Testis (tissue), 2 donors: ENCODE measurements at regions not wholly inside any gene's neighbourhood (a gene's known extent, or its start where the extent isn't known, plus 50 kb on each side); places are given as distances from the start of the nearest gene placed in this dataset.

Experiments
- DNase-seq: peaks from one replicate; pipeline ENCODE4 v3.0.0-alpha.2; 2019
- H3K27ac ChIP-seq, 2 donors: fragments of 200-600 bp; sonication (generic); one replicate each; pipeline ENCODE4 v1.5.1; 2019
- H3K27me3 ChIP-seq: fragments of 200-600 bp; sonication (generic); one replicate; pipeline ENCODE4 v1.5.1; 2019
- H3K36me3 ChIP-seq: fragments of 200-600 bp; sonication (generic); one replicate; pipeline ENCODE4 v1.5.1; 2017; ENCODE audit warnings: low read depth; ENCODE audit errors: missing control alignments
- H3K4me1 ChIP-seq: fragments of 200-600 bp; sonication (generic); one replicate; pipeline ENCODE4 v1.5.1; 2019
- H3K4me3 ChIP-seq, 2 donors: fragments of 200-600 bp; sonication (generic); one replicate each; pipeline ENCODE4 v1.5.1; 2017 to 2019
- H3K9me3 ChIP-seq: fragments of 200-600 bp; sonication (generic); one replicate; pipeline ENCODE4 v1.5.1; 2017
- POLR2A ChIP-seq: fragments of 450-650 bp; IDR thresholded peaks from one replicate; pipeline ENCODE4 v1.6.1; 2017; ENCODE audit warnings: antibody characterized with exemption, mild to moderate bottlenecking, moderate library complexity
- WGBS, 2 donors: methylation state at CpG; one replicate each; pipeline ENCODE4 v1.1.5; 2018; 5-methylcytosine and 5-hydroxymethylcytosine counted together
- intact Hi-C: fragments of 100-400 bp; cut with DNase I; formaldehyde crosslinking; loops from one replicate; pipeline ENCODE4 v1.15.1; 2023; ENCODE audit warnings: low total_unique reads
- TF ChIP-seq, protein P1 (sequence below), 3 experiments: fragments of 450-650 bp in 2 of 3; fragments of 200-600 bp in 1 of 3; sonication (generic) in 1 of 3; IDR thresholded peaks; one replicate each; pipeline ENCODE4 v1.5.1; 2016 to 2019; ENCODE audit warnings: antibody characterized with exemption in 3 of 3, mild to moderate bottlenecking in 2 of 3, moderate library complexity in 1 of 3

DNA sequence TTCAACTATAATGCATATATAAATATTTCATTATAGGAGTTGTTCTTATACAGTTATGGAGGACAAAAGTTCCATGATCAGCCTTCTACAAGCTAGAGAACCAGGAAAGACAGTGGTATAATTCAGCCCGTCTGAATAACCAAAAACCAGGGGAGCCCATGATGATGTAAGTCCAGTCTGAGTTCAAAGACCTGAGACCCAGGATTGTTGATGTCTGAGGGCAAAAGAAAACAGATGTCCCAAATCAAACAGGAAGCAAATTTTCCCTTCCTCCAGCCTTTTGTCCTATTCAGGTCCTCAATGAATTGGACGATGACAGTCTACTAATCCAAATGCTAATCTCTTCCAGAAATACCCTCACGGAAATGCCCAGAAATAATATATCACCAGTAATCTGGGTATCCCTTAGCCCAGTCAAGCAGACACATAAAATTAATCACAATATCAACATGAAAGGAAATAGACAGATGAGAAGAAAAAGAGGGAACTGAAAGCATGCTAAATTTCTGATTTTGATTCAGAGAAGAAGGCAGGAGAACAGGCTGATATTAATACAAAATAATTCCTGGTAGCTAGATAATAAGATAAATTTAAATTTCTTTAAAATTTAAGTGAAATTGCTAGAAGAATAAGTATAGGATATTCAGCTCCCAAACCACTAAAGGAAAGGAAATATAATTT, 255.6 kb upstream of the CTAGE1 start:
- Histone ChIP-seq H3K4me1 (no peaks in the 10 kb centered on the region), H3K27ac (no peak overlapping the region), H3K36me3 (no peaks in the 10 kb centered on the region), H3K4me3 (no peak overlapping the region), H3K27me3 (no peaks in the 10 kb centered on the region), H3K9me3 (no peaks in the 10 kb centered on the region)
- intact Hi-C loops = no loop called here
- no peak for TF ChIP-seq POLR2A
- TF ChIP-seq, protein P1, sequence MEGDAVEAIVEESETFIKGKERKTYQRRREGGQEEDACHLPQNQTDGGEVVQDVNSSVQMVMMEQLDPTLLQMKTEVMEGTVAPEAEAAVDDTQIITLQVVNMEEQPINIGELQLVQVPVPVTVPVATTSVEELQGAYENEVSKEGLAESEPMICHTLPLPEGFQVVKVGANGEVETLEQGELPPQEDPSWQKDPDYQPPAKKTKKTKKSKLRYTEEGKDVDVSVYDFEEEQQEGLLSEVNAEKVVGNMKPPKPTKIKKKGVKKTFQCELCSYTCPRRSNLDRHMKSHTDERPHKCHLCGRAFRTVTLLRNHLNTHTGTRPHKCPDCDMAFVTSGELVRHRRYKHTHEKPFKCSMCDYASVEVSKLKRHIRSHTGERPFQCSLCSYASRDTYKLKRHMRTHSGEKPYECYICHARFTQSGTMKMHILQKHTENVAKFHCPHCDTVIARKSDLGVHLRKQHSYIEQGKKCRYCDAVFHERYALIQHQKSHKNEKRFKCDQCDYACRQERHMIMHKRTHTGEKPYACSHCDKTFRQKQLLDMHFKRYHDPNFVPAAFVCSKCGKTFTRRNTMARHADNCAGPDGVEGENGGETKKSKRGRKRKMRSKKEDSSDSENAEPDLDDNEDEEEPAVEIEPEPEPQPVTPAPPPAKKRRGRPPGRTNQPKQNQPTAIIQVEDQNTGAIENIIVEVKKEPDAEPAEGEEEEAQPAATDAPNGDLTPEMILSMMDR (IDR thresholded peaks at IDR 0.05) = no peak
- 52 to 70% methylated on average over 3 of the region's 3 CpGs for WGBS, 2 donors
- no peak for DNase-seq

GRCh38 chr18:22674272-22674671, 256.6 kb upstream of the CTAGE1 start:
- no peak overlapping the region for H3K27ac ChIP-seq
- 95 to 96% methylated on average over 3 of the region's 3 CpGs for WGBS, 2 donors
- no peaks in the 10 kb centered on the region for H3K4me1 ChIP-seq
- H3K4me3 ChIP-seq = no peak overlapping the region
- TF ChIP-seq, protein P1 (IDR thresholded peaks at IDR 0.05) = no peak
- no peak for TF ChIP-seq POLR2A
- intact Hi-C loops = no loop called here
- no peak for DNase-seq
- no peaks in the 10 kb centered on the region for H3K9me3 ChIP-seq
- H3K36me3 ChIP-seq = no peaks in the 10 kb centered on the region
- no peaks in the 10 kb centered on the region for H3K27me3 ChIP-seq

- Histone ChIP-seq H3K9me3 (no peaks in the 10 kb centered on the region), H3K4me3 (no peak overlapping the region), H3K27me3 (no peaks in the 10 kb centered on the region), H3K4me1 (no peaks in the 10 kb centered on the region), H3K27ac (no peak overlapping the region), H3K36me3 (no peaks in the 10 kb centered on the region)
- DNase-seq = no peak
- TF ChIP-seq POLR2A = no peak
- TF ChIP-seq, protein P1 (IDR thresholded peaks at IDR 0.05) = no peak
- intact Hi-C loops = no loop called here
These were observed 257.3 kb upstream of the CTAGE1 start for GRCh38 chr18:22675006-22675405.

GRCh38 chr18:22676423-22676822, 256.7 kb upstream of the RBBP8 start:
- H3K36me3 ChIP-seq = no peaks in the 10 kb centered on the region
- no peaks in the 10 kb centered on the region for H3K27me3 ChIP-seq
- WGBS, 2 donors = 93 to 96% methylated on average over 2 of the region's 2 CpGs
- intact Hi-C loops = no loop called here
- H3K9me3 ChIP-seq = no peaks in the 10 kb centered on the region
- H3K27ac ChIP-seq = no peak overlapping the region
- no peak for DNase-seq
- no peaks in the 10 kb centered on the region for H3K4me1 ChIP-seq
- TF ChIP-seq, protein P1 (IDR thresholded peaks at IDR 0.05) = no peak
- no peak for TF ChIP-seq POLR2A
- no peak overlapping the region for H3K4me3 ChIP-seq

GRCh38 chr18:22678486-22678885, 254.6 kb upstream of the RBBP8 start:
- H3K4me3 ChIP-seq = no peak overlapping the region
- no peaks in the 10 kb centered on the region for H3K9me3 ChIP-seq
- 93 to 100% methylated on average over 1 of the region's 1 CpG for WGBS, 2 donors
- H3K36me3 ChIP-seq = no peaks in the 10 kb centered on the region
- no peaks in the 10 kb centered on the region for H3K4me1 ChIP-seq
- no peak for TF ChIP-seq POLR2A
- TF ChIP-seq, protein P1 (IDR thresholded peaks at IDR 0.05) = no peak
- no peaks in the 10 kb centered on the region for H3K27me3 ChIP-seq
- no peak overlapping the region for H3K27ac ChIP-seq
- intact Hi-C loops = no loop called here
- no peak for DNase-seq
